H1 (cell line): ENCODE measurements at regions not wholly inside any gene's neighbourhood (a gene's known extent, or its start where the extent isn't known, plus 50 kb on each side); places are given as distances from the start of the nearest gene placed in this dataset.

Source experiments
- GTF2F1 ChIP-seq: IDR thresholded peaks from 2 replicates; pipeline ENCODE4 v1.6.1; 2012; ENCODE audit warnings: low read depth, low read length, improper control_type of control experiment, borderline replicate concordance
- JUN ChIP-seq: IDR thresholded peaks from 2 replicates; pipeline ENCODE4 v1.6.1; 2011; ENCODE audit warnings: low read depth, mild to moderate bottlenecking, improper control_type of control experiment, low read length
- KDM4A ChIP-seq: IDR thresholded peaks from one replicate; pipeline ENCODE4 v1.7.1; 2012; ENCODE audit warnings: low read depth, mild to moderate bottlenecking, moderate library complexity, low read length, inconsistent platforms; ENCODE audit not compliant: severe bottlenecking
- SIRT6 ChIP-seq: IDR thresholded peaks from one replicate; pipeline ENCODE4 v1.7.1; 2012; ENCODE audit warnings: low read length, inconsistent platforms

DNA sequence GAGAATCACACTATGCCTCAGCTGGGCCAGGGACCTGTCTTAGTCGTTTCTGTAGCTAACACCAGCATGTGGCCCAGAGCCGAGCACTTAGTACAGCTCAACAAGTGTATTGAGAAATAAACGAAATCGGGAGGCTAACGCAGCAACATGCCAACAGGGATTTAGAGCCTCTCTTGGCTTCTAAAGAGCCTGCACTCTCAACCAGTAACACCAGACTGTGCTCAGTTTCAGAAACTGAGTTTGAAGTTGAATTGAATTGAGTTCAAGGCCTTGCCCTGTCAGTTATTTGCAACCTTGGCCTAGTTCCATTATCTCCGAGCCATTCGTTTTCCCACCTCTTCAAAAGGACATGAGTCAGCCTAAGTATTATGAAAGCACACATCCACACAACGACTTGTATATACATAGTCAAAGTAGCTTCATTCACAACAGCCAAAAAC lies 71.3 kb upstream of the LDB2 start (continued):
- TF ChIP-seq KDM4A = no peak
- TF ChIP-seq GTF2F1 = no peak
- TF ChIP-seq JUN = no peak
- no peak for TF ChIP-seq SIRT6
